GM19438 (cell line): ENCODE measurements at regions not wholly inside any gene's neighbourhood (a gene's known extent, or its start where the extent isn't known, plus 50 kb on each side); places are given as distances from the start of the nearest gene placed in this dataset.

Source experiments
- ATAC-seq: cut with Tn5 transposase; IDR thresholded peaks from one replicate; pipeline ENCODE4 v1.9.1; 2021; ENCODE audit warnings: low read depth; ENCODE audit not compliant: unreplicated experiment

DNA sequence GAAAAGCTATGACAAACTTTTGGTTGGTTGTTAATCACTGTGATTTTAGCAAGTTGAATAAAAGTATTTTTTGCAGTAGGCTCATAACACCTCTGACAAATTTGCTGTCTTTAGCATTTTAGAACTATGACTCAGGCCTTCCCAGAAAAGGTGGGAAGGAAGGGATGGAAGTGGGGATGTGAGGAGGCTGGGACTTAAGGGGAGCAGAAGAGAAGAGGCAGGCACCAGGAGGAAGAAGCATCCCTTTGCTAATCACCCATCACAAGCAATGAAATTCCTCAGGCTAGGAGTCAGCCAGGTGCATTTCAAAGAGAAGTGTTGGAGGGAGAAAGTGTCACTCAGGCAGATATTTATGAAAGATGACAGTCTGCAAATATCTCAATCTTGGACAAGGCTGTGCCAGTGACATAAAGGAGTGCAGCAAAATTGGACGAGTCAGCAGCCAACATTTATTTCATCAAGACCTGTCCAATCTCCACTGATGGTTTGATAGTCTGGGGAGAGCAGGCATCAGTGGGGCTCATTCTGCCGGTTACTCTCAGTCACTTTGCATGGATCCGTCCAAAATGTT lies 337.3 kb upstream of the ARRDC4 start:
- ATAC-seq: no peak

DNA sequence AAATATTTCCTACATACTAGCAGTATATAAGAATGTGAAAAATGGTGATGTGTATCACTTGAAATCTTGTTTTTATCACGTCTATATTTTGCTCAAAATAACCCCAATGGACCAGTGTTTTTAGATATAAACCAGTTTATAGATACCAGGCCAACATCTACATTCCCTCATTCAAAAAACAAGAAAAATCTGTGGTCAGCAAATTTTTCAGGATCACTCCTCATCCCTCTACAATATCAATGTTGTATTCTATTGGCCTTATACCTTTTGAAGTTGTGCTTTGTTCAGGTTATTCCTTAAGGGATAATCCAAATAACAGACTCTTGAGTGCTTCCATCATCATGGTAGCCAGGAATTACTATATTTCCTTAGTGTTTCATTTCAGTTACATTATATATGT lies 332.9 kb upstream of the ARRDC4 start:
- ATAC-seq: no peak

DNA sequence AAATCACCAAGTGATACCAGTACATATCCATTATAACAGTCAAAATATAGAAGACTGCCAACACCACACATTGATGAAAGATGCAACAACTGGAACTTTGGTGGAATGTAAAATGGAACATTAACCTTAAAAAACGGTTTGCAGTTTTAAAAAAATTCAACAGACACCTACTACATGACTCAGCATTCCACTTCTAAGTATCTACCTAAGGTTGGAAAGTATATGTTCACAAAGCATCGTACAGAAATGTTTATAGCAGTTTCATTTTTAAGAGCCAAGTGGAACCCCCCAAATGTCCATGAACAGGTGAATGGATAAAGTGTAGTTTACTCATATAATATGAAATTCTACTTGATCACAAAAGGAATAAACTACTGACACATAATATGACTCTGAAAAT lies 314.7 kb upstream of the ARRDC4 start:
- no peak for ATAC-seq

DNA sequence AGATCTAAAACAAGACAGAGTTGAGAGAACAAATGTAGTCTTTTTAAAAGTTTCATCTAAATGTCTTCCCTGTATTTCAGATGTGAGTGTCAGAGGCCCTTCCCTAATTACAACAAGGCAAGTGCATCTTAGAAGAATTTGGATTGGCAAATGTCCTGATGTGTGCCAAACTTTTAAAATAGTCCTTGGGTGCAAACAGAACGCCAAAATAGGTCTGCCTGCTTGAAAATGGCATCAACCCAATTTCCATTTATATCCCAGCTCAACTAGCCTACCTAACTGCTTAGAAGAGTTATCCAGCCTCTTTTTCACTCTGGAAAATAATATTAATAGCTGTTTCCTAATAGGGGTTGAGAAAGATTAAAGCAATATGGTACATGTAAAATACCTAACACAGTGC lies 311.8 kb upstream of the ARRDC4 start:
- ATAC-seq: no peak

DNA sequence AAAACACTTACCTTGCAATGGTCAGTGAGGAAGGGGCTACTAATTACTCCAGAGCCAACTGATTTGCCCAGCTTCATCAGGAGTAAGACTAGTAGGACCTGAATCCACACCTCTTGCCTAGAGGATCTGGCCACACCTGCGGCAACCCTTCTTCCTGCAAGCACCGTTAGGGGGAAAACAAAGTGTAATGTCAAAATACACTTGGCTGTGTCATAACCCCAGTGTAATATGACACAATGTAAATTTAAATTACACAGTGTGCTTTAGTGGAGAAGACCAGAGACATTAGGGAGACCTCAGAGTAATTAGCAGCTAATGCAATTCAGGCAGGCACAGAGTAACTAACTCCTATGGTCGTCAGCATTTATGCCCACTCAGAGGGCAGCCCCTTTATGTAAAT lies 308.5 kb upstream of the ARRDC4 start:
- ATAC-seq: no peak

DNA sequence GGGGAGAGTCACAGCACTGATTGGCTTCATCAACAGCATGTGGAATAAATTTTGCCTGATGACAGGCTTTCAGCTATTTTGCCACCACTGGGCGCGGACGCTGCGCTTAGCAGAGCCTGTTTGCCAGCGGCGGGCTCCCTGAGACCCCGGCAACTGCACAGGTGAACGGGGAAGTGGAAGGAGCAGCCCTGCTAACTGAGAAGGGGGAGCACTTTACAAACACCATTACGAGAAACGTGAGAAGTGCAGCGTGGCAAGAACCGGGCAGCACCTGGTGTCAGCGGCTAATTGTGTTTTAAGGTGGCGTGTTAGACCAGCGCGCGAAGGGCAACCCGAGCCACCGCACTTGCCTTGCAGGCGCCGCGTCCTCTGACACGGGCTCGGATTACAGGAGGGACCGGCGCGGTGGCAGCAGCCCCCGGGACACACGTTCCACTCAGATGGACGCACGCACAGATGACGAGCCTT lies 307.8 kb upstream of the ARRDC4 start:
- no peak for ATAC-seq

DNA sequence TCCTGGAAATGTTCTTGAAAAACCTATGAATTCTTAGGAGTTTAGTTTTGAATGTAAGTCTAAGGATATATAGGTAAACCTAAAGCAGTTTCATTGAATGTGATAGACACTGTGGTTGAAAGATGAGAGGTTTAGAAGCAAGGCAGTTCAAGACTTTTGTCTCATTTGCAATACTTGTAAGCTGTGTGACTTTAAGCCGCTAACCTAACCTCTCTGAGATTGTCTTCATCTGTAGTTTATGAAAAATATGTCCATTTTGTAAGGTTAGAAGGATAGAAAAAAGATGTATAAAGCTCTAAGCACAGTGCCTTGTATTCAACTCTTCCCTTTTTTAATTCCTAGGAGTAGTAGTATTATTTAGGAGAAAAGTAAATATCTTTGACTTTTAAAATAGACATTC lies 306.6 kb upstream of the ARRDC4 start:
- ATAC-seq: no peak

DNA sequence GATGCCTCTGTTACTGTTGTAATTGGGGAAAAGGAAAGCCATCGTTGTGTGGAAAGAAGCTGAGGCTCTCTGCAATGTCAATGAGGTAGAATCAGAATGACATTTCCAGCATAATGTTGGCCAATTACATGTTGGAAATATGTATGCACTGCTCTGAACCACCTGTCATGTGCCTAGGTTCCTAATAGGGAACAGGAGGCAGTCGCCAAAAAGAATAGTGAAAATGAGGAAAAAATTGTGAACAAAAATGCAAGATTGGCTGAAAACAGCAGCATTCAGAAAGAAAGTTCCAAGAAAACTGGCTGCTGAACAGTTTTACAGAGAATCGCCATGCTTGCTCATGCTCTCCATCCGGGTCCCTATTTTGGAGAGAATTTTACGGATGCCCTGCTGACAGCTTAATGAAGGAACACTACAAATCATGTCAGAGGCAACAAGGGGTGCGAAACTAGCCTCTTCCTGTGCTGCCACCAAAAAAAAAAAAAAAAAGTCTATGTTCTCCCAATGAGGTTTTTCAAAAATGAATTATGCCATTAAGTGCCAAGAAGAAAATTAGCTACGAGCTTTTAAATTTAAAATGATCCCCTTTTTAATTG lies 305.9 kb upstream of the ARRDC4 start:
- ATAC-seq: no peak

DNA sequence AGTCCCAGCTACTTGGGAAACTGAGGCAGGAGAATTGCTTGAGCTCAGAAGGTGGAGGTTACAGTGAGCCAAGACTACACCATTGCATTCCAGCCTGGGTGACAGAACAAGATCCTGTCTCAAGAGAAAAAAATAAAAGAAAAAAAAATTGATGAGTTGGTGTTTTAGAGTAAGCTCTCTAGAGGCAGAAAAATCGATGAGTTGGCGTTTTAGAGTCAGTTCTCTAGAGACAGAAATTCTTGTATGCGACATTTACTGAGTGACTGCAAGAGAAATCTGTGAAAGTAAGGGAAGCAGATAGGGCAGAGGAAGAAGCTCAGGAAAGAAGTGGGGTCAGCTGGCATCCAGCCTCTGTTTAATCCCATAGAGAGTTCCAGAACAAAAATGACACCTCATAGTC lies 298.7 kb upstream of the ARRDC4 start:
- no peak for ATAC-seq

DNA sequence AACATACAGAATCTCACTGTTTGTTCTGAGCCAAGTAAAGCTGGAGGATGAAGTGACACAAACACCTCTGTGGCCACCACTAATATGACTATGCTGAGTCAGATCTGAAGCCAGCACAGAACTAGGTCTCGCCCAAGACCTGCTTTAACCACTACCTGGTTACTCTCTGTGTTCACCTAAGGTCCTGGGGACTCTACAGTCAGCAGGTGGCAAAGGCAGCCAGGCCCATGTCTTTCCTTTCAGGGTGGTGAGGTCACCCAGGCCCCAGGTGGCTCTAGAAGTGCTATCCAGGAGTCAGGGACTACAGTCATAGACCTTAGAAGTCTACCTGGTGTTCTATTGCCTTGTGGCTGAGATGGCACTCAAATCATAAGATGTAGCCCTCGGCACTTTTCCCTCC lies 287.9 kb upstream of the ARRDC4 start:
- ATAC-seq: no peak

DNA sequence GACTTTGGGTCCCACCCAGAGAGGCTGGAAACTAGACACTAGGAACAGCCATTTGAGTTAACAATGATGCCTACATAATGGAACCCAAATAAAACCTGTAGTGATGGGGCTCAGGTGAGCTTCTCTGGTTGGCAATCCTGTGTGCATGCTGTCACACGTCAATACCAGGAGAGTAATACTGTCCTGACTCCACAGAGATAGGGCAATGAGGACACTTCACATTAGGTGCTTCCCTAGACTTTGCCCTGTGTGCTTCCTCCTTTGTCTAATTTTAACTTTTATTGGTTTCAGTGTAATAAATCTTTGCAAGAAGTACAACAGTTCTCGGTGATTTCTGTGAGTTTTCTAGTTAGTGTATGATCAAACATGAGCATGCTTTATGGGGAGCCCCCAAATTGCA lies 281.8 kb upstream of the ARRDC4 start:
- ATAC-seq: no peak

DNA sequence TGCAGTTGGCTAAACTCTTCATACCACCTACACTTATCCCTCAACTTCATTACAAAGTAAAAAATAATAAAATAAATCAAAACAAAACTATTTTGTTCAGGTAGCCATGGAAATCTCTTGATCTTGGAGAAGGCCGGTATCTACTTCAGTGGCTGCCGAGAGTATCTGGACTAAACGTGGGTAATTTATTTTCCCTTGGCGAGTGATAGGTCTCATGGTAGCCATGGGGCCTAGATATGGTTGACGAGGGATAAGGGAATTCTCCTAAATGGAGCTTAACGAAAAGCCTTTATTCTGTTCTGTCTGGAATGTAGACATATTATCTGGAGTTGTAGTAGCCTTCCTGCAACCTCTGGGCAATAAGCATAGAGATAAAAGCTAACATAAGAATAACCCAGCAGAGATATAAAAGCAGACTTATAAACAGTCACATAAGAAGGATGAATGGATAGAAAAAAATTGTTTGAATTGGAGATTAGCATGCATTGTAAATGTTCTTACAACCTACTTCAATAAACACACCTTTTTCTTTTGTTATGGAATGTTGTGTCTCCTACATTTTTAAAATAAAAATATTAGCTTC lies 281.3 kb upstream of the ARRDC4 start:
- no peak for ATAC-seq

DNA sequence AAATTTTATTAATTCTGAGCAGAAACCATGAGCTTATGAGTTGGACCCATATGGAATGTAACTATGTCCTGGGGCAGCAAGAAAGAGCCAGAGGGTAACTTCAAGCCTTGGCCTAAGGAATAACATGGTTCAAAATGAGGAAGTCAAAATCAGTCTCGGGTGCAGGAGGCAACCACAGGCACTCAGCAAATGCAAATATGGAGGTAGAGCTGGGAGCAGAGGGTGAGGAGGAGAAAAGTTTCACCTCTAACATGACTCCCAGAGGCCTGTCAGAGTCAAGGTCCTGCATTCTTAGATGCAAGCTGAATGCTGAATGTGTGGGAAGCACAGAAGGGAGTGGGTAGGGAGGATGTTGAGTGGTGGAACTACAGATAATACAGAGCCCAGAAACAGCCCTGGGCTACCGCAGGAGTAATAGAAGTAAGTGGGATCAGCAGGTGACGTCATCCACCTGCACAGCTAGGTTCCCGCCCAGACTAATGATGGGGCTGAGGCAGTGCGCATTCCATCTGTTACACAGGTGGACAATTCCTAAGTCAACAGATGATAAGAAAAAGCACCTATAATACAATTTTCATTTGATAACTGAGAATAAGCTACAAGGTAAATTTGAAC lies 279.8 kb upstream of the ARRDC4 start:
- no peak for ATAC-seq

DNA sequence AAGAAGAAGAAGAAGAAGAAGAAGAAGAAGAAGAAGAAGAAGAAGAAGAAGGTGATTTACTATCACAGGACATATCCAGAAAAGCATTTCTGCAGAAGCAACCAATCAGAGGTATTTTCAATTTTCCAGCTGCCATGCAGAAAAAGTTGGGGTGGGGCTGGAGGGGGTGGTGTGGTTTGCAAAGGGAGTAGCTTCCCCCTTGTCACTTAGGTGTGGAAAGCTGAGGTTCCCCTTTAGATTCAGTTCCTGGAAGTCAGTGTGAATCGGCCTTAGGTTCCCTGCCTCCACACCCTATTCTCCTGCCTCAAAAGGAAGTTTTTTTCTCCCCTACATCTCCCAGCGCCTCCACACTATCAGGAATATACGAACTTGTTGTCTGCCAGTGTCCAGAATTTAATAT lies 276.7 kb upstream of the ARRDC4 start:
- ATAC-seq: no peak

DNA sequence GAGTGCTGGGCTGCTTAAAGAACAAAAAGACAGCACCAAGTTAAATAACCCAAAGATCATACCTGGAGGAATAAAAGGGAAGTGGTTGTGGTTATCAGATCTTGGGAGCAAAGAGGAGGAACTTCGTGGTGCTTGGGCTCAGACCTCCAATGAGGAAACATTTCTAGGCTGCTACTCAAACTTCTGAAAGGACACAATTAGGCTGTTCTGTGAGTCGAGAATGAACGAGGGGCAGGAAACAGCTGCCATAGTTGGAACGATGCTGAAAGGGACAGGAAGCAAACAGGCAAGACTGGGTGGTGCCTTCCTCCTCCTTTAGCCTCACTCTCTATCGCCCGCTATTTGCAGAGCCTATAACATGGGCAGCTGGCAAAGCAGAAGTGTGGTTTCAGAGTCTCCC lies 276.3 kb upstream of the ARRDC4 start:
- no peak for ATAC-seq

DNA sequence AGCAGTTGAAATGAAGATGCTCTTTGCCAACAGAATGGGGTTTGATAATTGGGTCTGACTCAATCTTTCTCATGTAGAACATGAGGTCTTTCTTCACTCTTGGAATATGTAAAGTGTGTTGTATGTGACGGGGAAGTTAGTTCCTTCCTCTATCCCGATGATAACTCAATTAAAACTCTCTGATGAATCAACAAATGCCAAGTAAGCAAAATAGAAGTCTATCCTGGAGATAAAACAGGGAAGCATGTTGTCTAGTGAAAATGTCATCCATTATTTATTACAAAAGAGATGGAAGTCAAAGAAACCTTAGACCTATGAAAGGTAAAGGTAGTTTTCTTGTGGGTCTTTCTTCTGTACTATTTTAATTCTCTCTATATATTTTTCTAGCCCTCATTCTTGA lies 274.2 kb upstream of the ARRDC4 start:
- ATAC-seq: no peak

DNA sequence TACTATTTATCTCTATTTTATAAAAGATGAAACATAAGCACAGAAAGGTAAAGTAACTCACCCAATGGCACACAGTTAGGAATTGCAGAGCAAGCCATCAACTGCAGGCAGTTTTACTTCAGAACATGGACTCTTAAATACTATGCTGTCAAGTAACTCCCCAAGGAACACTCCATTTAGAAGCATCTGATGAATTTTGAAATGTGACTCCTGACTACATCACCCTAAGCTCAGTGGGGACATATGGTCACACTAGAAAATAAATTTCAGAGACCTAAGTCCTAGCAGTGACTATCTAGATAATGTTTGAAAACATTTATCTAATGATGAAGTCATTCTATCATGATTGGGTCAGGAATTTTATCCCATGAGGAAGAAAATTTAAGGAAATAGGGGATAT lies 272.8 kb upstream of the ARRDC4 start:
- ATAC-seq: no peak

DNA sequence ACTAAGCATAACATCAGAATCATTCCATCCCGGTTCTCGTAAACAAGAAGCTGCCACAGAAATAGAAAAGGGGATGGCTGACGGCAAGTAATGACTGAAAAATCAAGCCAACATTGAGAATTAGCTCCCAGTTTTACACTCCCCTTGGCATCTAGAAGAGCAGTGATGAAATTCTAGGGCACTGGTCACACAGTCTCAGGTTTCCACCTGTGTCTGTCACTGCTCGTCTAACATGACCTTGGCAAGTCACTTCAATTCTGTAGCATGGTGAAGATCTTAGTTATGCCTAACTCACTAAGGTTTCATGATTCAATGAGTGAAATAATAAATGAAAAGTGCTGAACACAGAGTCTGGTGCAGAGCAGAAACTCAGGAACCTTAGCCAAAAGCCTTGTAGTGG lies 272.3 kb upstream of the ARRDC4 start:
- no peak for ATAC-seq

DNA sequence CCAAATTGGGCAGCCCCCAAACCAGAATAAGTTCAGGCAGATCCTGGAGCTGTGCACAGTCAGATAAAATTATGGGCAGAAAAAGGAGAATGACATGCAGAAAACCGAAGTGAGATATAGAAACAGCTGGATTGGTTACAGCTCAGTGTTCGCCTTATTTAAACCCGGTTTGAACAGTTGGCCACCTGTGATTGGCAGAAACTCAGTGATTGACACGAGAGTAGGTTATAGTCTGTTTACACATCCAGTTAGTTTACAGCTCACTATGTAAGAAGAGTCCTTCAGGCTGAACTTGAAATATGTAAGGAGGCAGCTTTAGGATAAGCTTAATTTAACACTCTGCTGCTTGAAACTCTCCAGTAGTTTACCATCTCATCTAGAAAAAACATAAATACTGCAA lies 271.6 kb upstream of the ARRDC4 start:
- ATAC-seq: no peak

DNA sequence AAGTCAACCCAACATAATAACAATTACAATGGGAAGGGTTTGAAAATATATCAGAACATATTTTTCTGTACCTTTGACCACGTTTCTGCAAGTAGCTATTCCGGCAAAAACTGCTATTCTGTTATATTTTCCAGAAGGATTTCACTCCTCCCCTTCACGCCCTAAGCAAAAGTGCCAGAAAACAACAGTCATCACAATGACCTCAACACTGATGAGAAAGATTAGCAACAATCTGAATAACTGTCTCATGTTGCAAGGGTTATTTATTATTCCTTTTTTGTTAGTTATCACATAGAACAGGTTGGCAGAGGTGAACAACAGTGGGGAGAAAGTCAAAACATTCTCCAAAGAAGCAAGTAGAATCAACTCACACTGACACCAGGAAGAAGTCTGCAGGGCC lies 269.4 kb upstream of the ARRDC4 start:
- no peak for ATAC-seq

DNA sequence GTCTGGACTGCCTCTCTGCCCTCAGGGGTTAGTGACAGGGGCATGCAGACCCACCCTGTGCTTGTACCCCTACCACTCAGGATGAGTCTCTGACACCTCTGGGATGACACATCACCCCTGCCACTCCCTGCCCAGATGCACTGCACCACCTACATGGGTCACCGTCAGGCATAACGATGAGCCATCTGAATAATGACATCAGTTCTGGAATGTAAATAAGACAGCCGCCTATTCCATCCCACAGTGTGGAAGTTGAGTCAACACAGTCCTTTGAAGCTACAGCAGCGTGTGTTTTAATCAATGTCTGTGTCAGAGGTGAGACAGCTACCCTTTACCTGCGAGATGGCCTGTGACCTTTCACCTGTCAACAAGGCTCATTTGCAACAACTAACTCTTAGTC lies 268.7 kb upstream of the ARRDC4 start:
- no peak for ATAC-seq
